GM12878 (cell line): ENCODE measurements at regions not wholly inside any gene's neighbourhood (a gene's known extent, or its start where the extent isn't known, plus 50 kb on each side); places are given as distances from the start of the nearest gene placed in this dataset.

Experiments used
- ATAC-seq: fragments of 200-7000 bp; cut with Tn5 transposase; 3 replicates; pipeline ENCODE4 v1.9.1; 2020; ENCODE audit warnings: mild to moderate bottlenecking, moderate library complexity
- BruUV-seq: library from RNA; stranded (reverse); fragments of 400-500 nt; replicated peaks from 2 replicates; lab custom pipeline; 2021; lab: Mats Ljungman, UMichigan
- CTCF ChIA-PET: fragments of 300-600 bp; sonication (Branson Sonifier 250); formaldehyde crosslinking; extraction: SDS; loops from one replicate; lab custom pipeline; 2021; ENCODE audit warnings: inconsistent platforms; lab: Yijun Ruan, JAX
- POLR2A ChIA-PET: fragments of 350-600 bp; formaldehyde crosslinking; extraction: SDS; loops from one replicate; lab custom pipeline; 2021; ENCODE audit warnings: inconsistent platforms; lab: Charles Lee
- RAD21 ChIA-PET: fragments of 300-600 bp; sonication (Branson Sonifier 250); formaldehyde crosslinking; loops from one replicate; lab custom pipeline; 2023; ENCODE audit warnings: antibody characterized with exemption; ENCODE audit not compliant: unreplicated experiment; lab: Charles Lee
- SMC1A ChIA-PET: fragments of 300-600 bp; sonication (Branson Sonifier 250); formaldehyde crosslinking; loops from one replicate; lab custom pipeline; 2023; ENCODE audit not compliant: unreplicated experiment, uncharacterized antibody; lab: Charles Lee
- DNase-seq: peaks from one replicate; pipeline ENCODE4 v3.0.0-alpha.2; 2011; ENCODE audit warnings: low read depth, low spot score
- FAIRE-seq: peaks from 3 replicates; lab custom pipeline; 2011; peaks lifted over from hg19 to GRCh38; lab: Jason Lieb, UNC
- H2AFZ ChIP-seq: 2 replicates; pipeline ENCODE4 v1.6.0; 2011; ENCODE audit warnings: low read depth, low read length, control low read depth; ENCODE audit not compliant: control insufficient read depth
- H3K27ac ChIP-seq: 2 replicates; pipeline ENCODE4 v1.5.1; 2011; ENCODE audit warnings: control low read depth; ENCODE audit not compliant: control insufficient read depth, insufficient read depth
- H3K27me3 ChIP-seq, 2 experiments: replicated peaks in 1 of 2; 2 replicates each; pipeline versions ENCODE4 v1.6.0 to v1.6.1; 2011; ENCODE audit warnings: low read length in 1 of 2; ENCODE audit not compliant: control insufficient read depth in 2 of 2, insufficient read depth in 2 of 2
- H3K36me3 ChIP-seq, 2 experiments: 2 replicates each; pipeline ENCODE4 v1.5.1; 2011; ENCODE audit warnings: low read length in 1 of 2; ENCODE audit not compliant: control insufficient read depth in 2 of 2, insufficient read depth in 2 of 2
- H3K4me1 ChIP-seq: 2 replicates; pipeline ENCODE4 v1.6.1; 2011; ENCODE audit warnings: mild to moderate bottlenecking, low read length, moderate library complexity, mixed read lengths; ENCODE audit not compliant: control insufficient read depth, insufficient read depth
- H3K4me2 ChIP-seq: 2 replicates; pipeline ENCODE4 v1.6.0; 2011; ENCODE audit warnings: control low read depth; ENCODE audit not compliant: control insufficient read depth, insufficient read depth
- H3K4me3 ChIP-seq: fragments of 200-600 bp; sonication (generic); 2 replicates; pipeline ENCODE4 v1.5.1; 2016
- H3K79me2 ChIP-seq: 2 replicates; pipeline ENCODE4 v1.6.0; 2011; ENCODE audit warnings: low read length; ENCODE audit not compliant: control insufficient read depth, insufficient read depth
- H3K9ac ChIP-seq: 2 replicates; pipeline ENCODE4 v1.8.0; 2011; ENCODE audit warnings: low read length, control low read depth, mixed read lengths; ENCODE audit not compliant: control insufficient read depth, insufficient read depth
- H3K9me3 ChIP-seq: replicated peaks from 3 replicates; pipeline ENCODE4 v1.5.1; 2011; ENCODE audit warnings: mild to moderate bottlenecking, low read length; ENCODE audit not compliant: control insufficient read depth, insufficient read depth
- H4K20me1 ChIP-seq: 2 replicates; pipeline ENCODE4 v1.6.0; 2011; ENCODE audit not compliant: control insufficient read depth, insufficient read depth
- ELK1 ChIP-seq: IDR thresholded peaks from 2 replicates; pipeline ENCODE4 v1.6.1; 2012; ENCODE audit warnings: low read depth, low read length, improper control_type of control experiment
- GATAD2B ChIP-seq: fragments of 450-650 bp; conservative IDR thresholded peaks from 2 replicates; pipeline ENCODE4 v1.6.1; 2017; ENCODE audit warnings: low read depth, mild to moderate bottlenecking, moderate library complexity
- HCFC1 ChIP-seq: fragments of 150-350 bp; IDR thresholded peaks from 2 replicates; pipeline ENCODE4 v1.6.1; 2014; ENCODE audit warnings: low read length
- HDAC6 ChIP-seq: fragments of 200-600 bp; sonication (generic); IDR thresholded peaks from one replicate; pipeline ENCODE4 v1.8.0; 2017; ENCODE audit warnings: antibody characterized with exemption; ENCODE audit not compliant: unreplicated experiment
- HDGF ChIP-seq: fragments of 450-650 bp; IDR thresholded peaks from 2 replicates; pipeline ENCODE4 v1.6.1; 2016; ENCODE audit warnings: antibody characterized with exemption
- NR2F1 ChIP-seq: fragments of 450-650 bp; conservative IDR thresholded peaks from 2 replicates; pipeline ENCODE4 v1.6.1; 2017; ENCODE audit warnings: mild to moderate bottlenecking
- RAD21 ChIP-seq: IDR thresholded peaks from 2 replicates; pipeline ENCODE4 v1.6.1; 2011; ENCODE audit warnings: mild to moderate bottlenecking, low read depth, low read length, moderate library complexity; ENCODE audit not compliant: insufficient read depth
- SKIL ChIP-seq: fragments of 450-650 bp; IDR thresholded peaks from 2 replicates; pipeline ENCODE4 v1.6.1; 2017; ENCODE audit warnings: mild to moderate bottlenecking, low read depth, inconsistent platforms; ENCODE audit not compliant: poor library complexity, severe bottlenecking
- YBX1 ChIP-seq: fragments of 450-650 bp; IDR thresholded peaks from 2 replicates; pipeline ENCODE4 v1.6.1; 2016; ENCODE audit warnings: antibody characterized with exemption
- ZNF592 ChIP-seq: fragments of 450-650 bp; IDR thresholded peaks from 2 replicates; pipeline ENCODE4 v1.6.1; 2017; ENCODE audit warnings: mild to moderate bottlenecking, moderate library complexity
- WGBS: methylation state at CpG from one replicate; pipeline ENCODE4 v1.1.6; 2016; ENCODE audit warnings: low lambda C conversion rate; ENCODE audit not compliant: insufficient replicate concordance, insufficient coverage; ENCODE audit errors: missing lambda C conversion rate; 5-methylcytosine and 5-hydroxymethylcytosine counted together
- in situ Hi-C: fragments of 300-500 bp; cut with MboI; formaldehyde crosslinking; loops from 9 replicates; pipeline ENCODE4 v1.14.3; 2018; ENCODE audit warnings: mixed read lengths
- intact Hi-C: fragments of 100-400 bp; cut with micrococcal nuclease; formaldehyde crosslinking; loops from one replicate; pipeline ENCODE4 v1.14.2; 2022; ENCODE audit not compliant: unreplicated experiment

- TF ChIP-seq ZNF592 = no peak
- no peak for TF ChIP-seq YBX1
- TF ChIP-seq, all 136 proteins: peak for 0
Measured at GRCh38 chr6:6982663-6983062, 125.1 kb upstream of the RREB1 start (continued).

GRCh38 chr6:6984585-6985366, 123.0 kb upstream of the RREB1 start:
- Histone ChIP-seq H2AFZ (no peak overlapping the region), H3K79me2 (no peaks in the 10 kb centered on the region), H3K9me3 (no peaks in the 10 kb centered on the region), H3K4me2 (no peak overlapping the region), H4K20me1 (no peaks in the 10 kb centered on the region), H3K27me3 (no peaks in the 10 kb centered on the region), H3K4me3 (no peak overlapping the region), H3K36me3 (no peaks in the 10 kb centered on the region), H3K9ac (no peak overlapping the region), H3K27ac (no peak overlapping the region), H3K4me1 (no peaks in the 10 kb centered on the region)
- no peak for DNase-seq
- POLR2A ChIA-PET = no interaction called here
- SMC1A ChIA-PET = interaction anchor here (1.5 kb wide), 1 partner anchor 71 kb away, joined by 4 read pairs; no protein-coding TSS in a partner anchor
- FAIRE-seq = no peak
- 62% methylated on average over 13 of the region's 13 CpGs for WGBS
- RAD21 ChIA-PET = no interaction called here
- in situ Hi-C loops (no loop called here), intact Hi-C loops (no loop called here)
- CTCF ChIA-PET = interaction anchor here (1.7 kb wide), 1 partner anchor 58 kb away, joined by 3 read pairs; no protein-coding TSS in a partner anchor
- BruUV-seq = no TSS peak
- no peak for ATAC-seq
- TF ChIP-seq ZNF592 (no peak), NR2F1 (no peak), HDAC6 (no peak), HCFC1 (no peak), RAD21 (no peak), ELK1 (no peak), GATAD2B (no peak), SKIL (no peak), HDGF (no peak)
